HEK293 (cell line): ENCODE measurements at regions not wholly inside any gene's neighbourhood (a gene's known extent, or its start where the extent isn't known, plus 50 kb on each side); places are given as distances from the start of the nearest gene placed in this dataset.

Experiments used
- REPIN1 ChIP-seq: fragments of 450-650 bp; formaldehyde crosslinking; IDR thresholded peaks from 2 replicates; pipeline ENCODE4 v1.5.1; 2017; ENCODE audit warnings: missing biosample characterization, missing genetic modification characterization, low read depth
- TCF7L2 ChIP-seq: IDR thresholded peaks from 2 replicates; pipeline ENCODE4 v1.6.1; 2011; ENCODE audit warnings: low read depth, mild to moderate bottlenecking, inconsistent platforms, low read length, moderate library complexity, borderline replicate concordance
- ZBTB17 ChIP-seq: fragments of 450-650 bp; formaldehyde crosslinking; IDR thresholded peaks from 2 replicates; pipeline ENCODE4 v1.5.1; 2016; ENCODE audit warnings: missing biosample characterization, missing genetic modification characterization
- ZNF548 ChIP-seq: fragments of 450-650 bp; formaldehyde crosslinking; IDR thresholded peaks from 2 replicates; pipeline ENCODE4 v1.5.1; 2016; ENCODE audit warnings: missing biosample characterization, missing genetic modification characterization
- ZNF629 ChIP-seq: fragments of 450-650 bp; formaldehyde crosslinking; IDR thresholded peaks from 2 replicates; pipeline ENCODE4 v1.5.1; 2017; ENCODE audit warnings: missing biosample characterization, missing genetic modification characterization
- ZNF777 ChIP-seq: fragments of 450-650 bp; formaldehyde crosslinking; IDR thresholded peaks from 2 replicates; pipeline ENCODE4 v1.5.1; 2017; ENCODE audit warnings: missing biosample characterization, missing genetic modification characterization, borderline replicate concordance

DNA sequence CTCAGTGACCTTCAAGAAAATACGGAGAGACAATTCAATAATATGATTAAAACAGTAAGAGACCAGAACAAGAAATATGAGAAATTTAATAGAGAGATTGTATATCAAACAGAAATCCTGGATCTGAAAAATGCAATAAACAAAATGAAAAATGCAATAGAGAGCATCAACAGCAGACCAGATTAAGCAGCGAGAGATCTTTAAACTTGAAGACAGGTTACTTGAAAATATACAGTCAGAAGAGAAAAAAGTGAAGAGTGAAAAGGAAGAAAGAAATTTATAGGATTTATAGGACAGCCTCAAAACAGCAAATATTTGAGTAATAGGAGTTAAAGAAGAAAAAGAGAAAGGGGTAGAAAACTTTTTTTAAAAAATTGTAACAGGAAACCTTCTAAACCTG, 813.9 kb upstream of the GRM7 start:
- no peak for TF ChIP-seq REPIN1 (tag by site-specific recombination)
- TF ChIP-seq ZNF777, result no peak
- TF ChIP-seq TCF7L2, result no peak
- TF ChIP-seq ZNF548 (tag by site-specific recombination), result no peak
- TF ChIP-seq ZNF629 (tag by site-specific recombination), result no peak
- no peak for TF ChIP-seq ZBTB17
